NCI-H187 treated with DMSO at 0.1 percent for 48 hours (cell line): ENCODE measurements at regions not wholly inside any gene's neighbourhood (a gene's known extent, or its start where the extent isn't known, plus 50 kb on each side); places are given as distances from the start of the nearest gene placed in this dataset.

Experiments
- DNase-seq: peaks from one replicate; lab custom pipeline; 2025; lab: John Stamatoyannopoulos, UW

- no peak for DNase-seq
Measured at GRCh38 chr7:47043304-47043703, 538.6 kb downstream of the TNS3 start.

GRCh38 chr7:47042669-47043068 lies 539.2 kb downstream of the TNS3 start:
- DNase-seq, result no peak

- no peak for DNase-seq
Measured at GRCh38 chr7:47040795-47041347, 541.0 kb downstream of the TNS3 start.

- DNase-seq, result no peak
Measured at GRCh38 chr7:47039904-47040303, 542.0 kb downstream of the TNS3 start.

- no peak for DNase-seq
Measured at GRCh38 chr7:47039089-47039648, 542.7 kb downstream of the TNS3 start.

- no peak for DNase-seq
Measured at GRCh38 chr7:47038621-47039020, 543.3 kb downstream of the TNS3 start.

GRCh38 chr7:47037607-47038006 lies 544.3 kb downstream of the TNS3 start:
- DNase-seq, result no peak

GRCh38 chr7:47036909-47037308 lies 545.0 kb downstream of the TNS3 start:
- DNase-seq, result no peak

- DNase-seq, result no peak
Measured at GRCh38 chr7:47035522-47035921, 546.4 kb downstream of the TNS3 start.

- no peak for DNase-seq
Measured at GRCh38 chr7:47034180-47034579, 547.7 kb downstream of the TNS3 start.

- no peak for DNase-seq
Measured at GRCh38 chr7:47032536-47032908, 549.4 kb downstream of the TNS3 start.

GRCh38 chr7:47031786-47032535 lies 550.0 kb downstream of the TNS3 start:
- DNase-seq, result no peak

GRCh38 chr7:47028284-47028683 lies 553.6 kb downstream of the TNS3 start:
- DNase-seq, result no peak

GRCh38 chr7:47027695-47028240 lies 554.1 kb downstream of the TNS3 start:
- no peak for DNase-seq

- DNase-seq, result no peak
Measured at GRCh38 chr7:47026780-47027361, 555.0 kb downstream of the TNS3 start.

- DNase-seq, result no peak
Measured at GRCh38 chr7:47024991-47025390, 556.9 kb downstream of the TNS3 start.

- DNase-seq, result no peak
Measured at GRCh38 chr7:47008461-47008860, 573.5 kb downstream of the TNS3 start.

- DNase-seq, result no peak
Measured at GRCh38 chr7:47007471-47007870, 574.4 kb downstream of the TNS3 start.

GRCh38 chr7:47000561-47000960 lies 581.4 kb downstream of the TNS3 start:
- DNase-seq, result no peak

- DNase-seq, result no peak
Measured at GRCh38 chr7:46999866-47000265, 582.0 kb downstream of the TNS3 start.

GRCh38 chr7:46996972-46997371 lies 584.9 kb downstream of the TNS3 start:
- no peak for DNase-seq

- no peak for DNase-seq
Measured at GRCh38 chr7:46993396-46993795, 588.5 kb downstream of the TNS3 start.

- no peak for DNase-seq
Measured at GRCh38 chr7:46990761-46991160, 591.1 kb downstream of the TNS3 start.
